ENCODE measurements at regions not wholly inside any gene's neighbourhood (a gene's known extent, or its start where the extent isn't known, plus 50 kb on each side); places are given as distances from the start of the nearest gene placed in this dataset.

- Histone ChIP-seq H2AFZ (ENCODE audit: low read depth) (no peak overlapping the region), H3K27me3 (ENCODE audit: insufficient read depth, low read depth) (no peaks in the 10 kb centered on the region), H3K4me3 (IDR thresholded peaks at IDR 0.05; ENCODE audit: insufficient read depth, low read depth, low read length) (no peak overlapping the region), H4K20me1 (ENCODE audit: insufficient read depth) (no peaks in the 10 kb centered on the region), H3K36me3 (ENCODE audit: insufficient read depth) (no peaks in the 10 kb centered on the region), H3K4me2 (no peak overlapping the region), H3K27ac (no peak overlapping the region), H3K79me2 (ENCODE audit: insufficient read depth, low read depth) (no peaks in the 10 kb centered on the region), H3K9ac (no peak overlapping the region), H3K4me1 (ENCODE audit: low read depth, poor library complexity, severe bottlenecking) (no peaks in the 10 kb centered on the region)
- TF ChIP-seq CTCF (conservative IDR thresholded peaks at IDR 0.05; ENCODE audit: low read depth, low read length), result no peak
These were observed 158.0 kb downstream of the IPMK start for GRCh38 chr10:58109731-58110130.

- H3K27me3 ChIP-seq (ENCODE audit: insufficient read depth, low read depth), result no peaks in the 10 kb centered on the region
- no peak overlapping the region for H3K27ac ChIP-seq
- no peaks in the 10 kb centered on the region for H3K79me2 ChIP-seq (ENCODE audit: insufficient read depth, low read depth)
- no peaks in the 10 kb centered on the region for H3K36me3 ChIP-seq (ENCODE audit: insufficient read depth)
- H3K4me1 ChIP-seq (ENCODE audit: low read depth, poor library complexity, severe bottlenecking), result no peaks in the 10 kb centered on the region
- H4K20me1 ChIP-seq (ENCODE audit: insufficient read depth), result no peaks in the 10 kb centered on the region
- H3K4me2 ChIP-seq, result no peak overlapping the region
- no peak overlapping the region for H3K9ac ChIP-seq
- TF ChIP-seq CTCF (conservative IDR thresholded peaks at IDR 0.05; ENCODE audit: low read depth, low read length), result no peak
- no peak overlapping the region for H3K4me3 ChIP-seq (IDR thresholded peaks at IDR 0.05; ENCODE audit: insufficient read depth, low read depth, low read length)
- H2AFZ ChIP-seq (ENCODE audit: low read depth), result no peak overlapping the region
These were observed 160.2 kb downstream of the IPMK start for GRCh38 chr10:58107506-58107905.

GRCh38 chr10:58106211-58107035 lies 161.3 kb downstream of the IPMK start:
- no peaks in the 10 kb centered on the region for H3K79me2 ChIP-seq (ENCODE audit: insufficient read depth, low read depth)
- H3K4me3 ChIP-seq (IDR thresholded peaks at IDR 0.05; ENCODE audit: insufficient read depth, low read depth, low read length), result no peak overlapping the region
- H3K4me2 ChIP-seq, result no peak overlapping the region
- H3K4me1 ChIP-seq (ENCODE audit: low read depth, poor library complexity, severe bottlenecking), result no peaks in the 10 kb centered on the region
- H3K36me3 ChIP-seq (ENCODE audit: insufficient read depth), result no peaks in the 10 kb centered on the region
- H4K20me1 ChIP-seq (ENCODE audit: insufficient read depth), result no peaks in the 10 kb centered on the region
- no peaks in the 10 kb centered on the region for H3K27me3 ChIP-seq (ENCODE audit: insufficient read depth, low read depth)
- no peak overlapping the region for H3K27ac ChIP-seq
- H2AFZ ChIP-seq (ENCODE audit: low read depth), result no peak overlapping the region
- no peak for TF ChIP-seq CTCF (conservative IDR thresholded peaks at IDR 0.05; ENCODE audit: low read depth, low read length)
- H3K9ac ChIP-seq, result no peak overlapping the region

GRCh38 chr10:58104351-58104751 lies 163.3 kb downstream of the IPMK start:
- Histone ChIP-seq H3K4me2 (no peak overlapping the region), H4K20me1 (ENCODE audit: insufficient read depth) (no peaks in the 10 kb centered on the region), H3K27me3 (ENCODE audit: insufficient read depth, low read depth) (no peaks in the 10 kb centered on the region), H3K79me2 (ENCODE audit: insufficient read depth, low read depth) (no peaks in the 10 kb centered on the region), H3K9ac (no peak overlapping the region), H2AFZ (ENCODE audit: low read depth) (no peak overlapping the region), H3K4me1 (ENCODE audit: low read depth, poor library complexity, severe bottlenecking) (no peaks in the 10 kb centered on the region), H3K27ac (no peak overlapping the region), H3K36me3 (ENCODE audit: insufficient read depth) (no peaks in the 10 kb centered on the region), H3K4me3 (IDR thresholded peaks at IDR 0.05; ENCODE audit: insufficient read depth, low read depth, low read length) (no peak overlapping the region)
- no peak for TF ChIP-seq CTCF (conservative IDR thresholded peaks at IDR 0.05; ENCODE audit: low read depth, low read length)

Data from KMS-11 (cell line).